NCI-H1930 (cell line): ENCODE measurements at regions not wholly inside any gene's neighbourhood (a gene's known extent, or its start where the extent isn't known, plus 50 kb on each side); places are given as distances from the start of the nearest gene placed in this dataset.

Source experiments
- DNase-seq, 2 experiments: peaks; one replicate each; lab custom pipeline; 2025; lab: John Stamatoyannopoulos, UW

- DNase-seq = no peak
Measured at GRCh38 chr1:13922466-13923110, 222.6 kb downstream of the PRDM2 start.

GRCh38 chr1:13926556-13926955 is 226.6 kb downstream of the PRDM2 start:
- DNase-seq = no peak

GRCh38 chr1:13927736-13928135 is 227.7 kb downstream of the PRDM2 start:
- no peak for DNase-seq

GRCh38 chr1:13929313-13929712 is 229.3 kb downstream of the PRDM2 start:
- no peak for DNase-seq

- no peak for DNase-seq
Measured at GRCh38 chr1:13930151-13930550, 230.2 kb downstream of the PRDM2 start.

- no peak for DNase-seq
Measured at GRCh38 chr1:13931226-13931625, 231.2 kb downstream of the PRDM2 start.

DNA sequence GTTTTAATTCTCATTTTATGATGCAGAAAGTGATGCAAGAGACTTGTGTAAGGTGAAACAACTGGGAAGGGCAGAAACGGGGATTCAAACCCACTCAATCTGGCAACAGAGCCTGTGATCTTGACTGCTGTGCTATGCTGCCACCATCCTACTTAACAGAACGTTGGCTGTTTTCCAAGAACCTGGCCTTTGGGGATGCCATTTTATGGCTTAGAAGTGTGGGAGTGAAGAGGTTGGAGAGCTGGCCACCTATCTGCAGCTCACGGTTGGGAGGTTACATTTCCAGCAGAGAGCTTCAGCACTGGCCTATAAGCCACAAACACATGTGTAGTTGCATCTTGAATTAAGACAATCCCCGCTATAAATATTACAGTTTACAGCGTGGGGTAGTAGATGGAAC is 235.3 kb downstream of the PRDM2 start:
- no peak for DNase-seq

GRCh38 chr1:13941315-13941714 is 241.3 kb downstream of the PRDM2 start:
- DNase-seq = no peak

GRCh38 chr1:13943055-13943454 is 243.1 kb downstream of the PRDM2 start:
- DNase-seq = no peak

DNA sequence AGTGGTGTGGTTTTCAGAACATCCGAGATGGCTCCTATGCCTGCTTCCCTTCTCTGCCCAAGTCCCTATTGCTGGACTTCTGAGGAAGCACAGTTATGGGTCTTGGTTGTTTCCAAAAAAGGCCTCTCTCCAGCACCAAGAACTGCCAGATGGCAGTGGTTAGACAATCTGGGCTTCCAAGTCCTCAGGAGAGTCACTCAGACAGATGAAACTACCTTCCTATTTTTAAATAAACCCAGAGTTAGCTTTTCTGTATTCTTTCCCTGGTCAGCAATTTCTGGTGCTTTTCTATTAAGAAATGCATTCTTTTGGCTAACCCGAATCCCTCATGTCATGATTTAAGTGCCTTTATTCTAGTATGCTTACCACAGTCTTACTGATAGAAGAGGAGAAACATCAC is 245.9 kb downstream of the PRDM2 start:
- DNase-seq = no peak

DNA sequence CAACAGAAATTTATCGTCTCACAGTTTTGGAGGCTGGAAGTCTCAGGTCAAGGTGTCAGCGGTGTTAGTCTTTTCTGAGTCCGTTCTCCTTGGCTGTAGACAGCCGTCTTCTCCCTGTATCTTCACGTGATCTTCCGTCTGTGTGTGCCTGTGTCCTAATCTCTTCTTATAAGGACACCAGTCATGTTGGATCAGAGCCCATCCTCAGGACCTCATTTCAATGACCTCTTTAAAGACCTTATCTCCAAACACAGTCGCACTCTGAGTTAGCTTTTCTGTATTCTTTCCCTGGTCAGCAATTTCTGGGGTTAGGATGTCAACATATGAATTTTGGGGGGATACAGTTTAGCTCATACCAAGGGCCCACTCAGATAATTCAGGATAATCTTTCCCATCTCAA is 247.7 kb downstream of the PRDM2 start:
- DNase-seq = no peak

- no peak for DNase-seq
Measured at GRCh38 chr1:13948396-13948795, 248.4 kb downstream of the PRDM2 start.

- DNase-seq = no peak
Measured at GRCh38 chr1:13948888-13949391, 249.0 kb downstream of the PRDM2 start.

- DNase-seq = no peak
Measured at GRCh38 chr1:13949546-13949945, 249.6 kb downstream of the PRDM2 start.

DNA sequence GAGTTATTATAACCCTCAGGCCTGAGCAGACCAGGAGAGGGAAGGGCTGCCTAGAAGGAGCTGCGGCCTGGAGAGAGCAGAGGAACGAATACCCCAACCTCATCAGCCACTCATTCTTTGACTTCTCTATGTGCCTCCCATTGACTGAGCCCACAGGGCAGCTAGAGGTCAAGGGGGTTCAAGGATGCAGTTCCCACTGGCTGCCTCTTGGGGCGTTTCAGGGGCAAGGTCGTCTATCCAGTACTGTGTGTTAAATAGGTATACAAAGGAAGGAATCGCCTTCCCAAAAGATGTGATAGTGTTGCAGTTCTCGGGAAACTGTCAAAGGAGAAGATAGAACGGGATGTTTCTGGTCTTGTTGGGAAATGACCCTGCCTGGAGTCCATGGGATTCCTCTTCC is 250.6 kb downstream of the PRDM2 start:
- DNase-seq = no peak

DNA sequence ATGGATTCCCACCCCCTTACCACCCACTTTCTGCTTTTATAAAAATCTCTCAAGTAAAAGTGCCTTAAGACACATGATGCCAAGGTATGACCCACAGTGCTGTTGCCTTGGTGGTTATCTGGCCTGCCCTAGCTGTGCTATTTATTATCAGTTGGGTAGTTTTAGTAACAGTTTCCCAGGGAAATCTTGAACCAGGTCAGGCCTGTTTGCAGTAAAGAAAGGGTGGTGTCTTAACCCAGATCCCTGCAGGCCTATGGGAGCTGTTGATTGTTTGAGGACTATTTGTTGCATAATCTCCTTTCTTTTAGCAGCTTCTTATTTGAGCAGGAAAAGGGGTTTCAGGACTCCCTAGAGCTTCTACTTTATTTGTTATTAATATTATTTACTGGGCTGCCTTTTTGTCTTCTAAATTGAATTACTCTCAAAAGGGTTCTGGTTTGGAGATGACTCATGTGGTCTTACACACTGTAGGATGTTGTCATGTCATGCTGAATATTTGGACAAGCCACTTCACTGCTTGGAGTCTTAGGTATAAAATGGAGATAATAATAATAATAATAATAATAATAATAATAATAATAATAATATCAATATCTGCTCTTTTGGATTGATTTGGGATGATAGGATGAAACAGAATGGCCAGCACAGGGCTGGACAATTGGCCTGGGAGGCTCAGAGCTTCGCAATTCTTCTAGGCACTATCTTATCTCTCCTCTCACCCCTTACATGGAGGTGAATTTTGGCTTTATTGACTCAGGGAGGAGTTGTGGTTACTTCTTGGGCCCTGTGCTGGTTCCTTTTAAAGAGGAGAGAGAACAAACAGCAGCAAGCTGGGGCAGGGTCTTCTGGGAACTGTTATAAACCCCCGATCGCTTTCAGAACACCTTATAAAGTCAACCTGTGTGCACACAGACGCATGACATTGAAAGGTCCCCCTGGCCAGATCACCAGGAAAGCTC is 252.1 kb downstream of the PRDM2 start:
- no peak for DNase-seq

- no peak for DNase-seq
Measured at GRCh38 chr1:13952985-13953384, 253.0 kb downstream of the PRDM2 start.

- no peak for DNase-seq
Measured at GRCh38 chr1:13956393-13956792, 256.4 kb downstream of the PRDM2 start.

DNA sequence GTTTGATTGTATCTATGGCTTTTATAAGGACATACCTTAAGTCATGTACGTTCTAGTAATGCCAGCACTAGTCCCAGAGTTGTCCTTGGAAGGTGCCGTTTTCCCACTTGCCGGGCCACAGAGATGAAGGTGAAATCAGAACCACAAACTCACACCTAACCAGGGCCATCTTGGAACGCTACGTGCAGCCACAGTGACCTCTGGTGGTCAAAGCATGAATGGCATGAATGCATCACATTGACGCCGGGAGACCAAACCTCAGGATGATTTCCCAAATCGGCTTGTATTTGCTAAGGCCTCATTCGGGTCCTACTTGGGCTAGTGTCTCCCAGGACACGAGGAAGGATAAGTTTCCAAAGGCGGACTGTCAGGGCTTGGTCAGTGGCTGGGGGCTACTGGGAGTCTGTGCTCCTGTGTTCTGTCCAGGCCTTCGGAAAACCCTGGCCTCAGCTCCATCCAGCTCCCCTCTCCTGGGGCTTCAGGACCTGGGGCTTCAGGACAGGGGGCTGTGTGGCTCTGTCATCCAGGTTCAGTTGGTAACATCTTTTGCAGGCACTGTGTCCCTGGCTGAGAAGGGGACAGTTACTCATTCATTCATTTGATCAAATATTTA is 260.5 kb downstream of the PRDM2 start:
- DNase-seq = peak; percentile 24 to 56

- DNase-seq = no peak
Measured at GRCh38 chr1:13964768-13965167, 264.8 kb downstream of the PRDM2 start.

DNA sequence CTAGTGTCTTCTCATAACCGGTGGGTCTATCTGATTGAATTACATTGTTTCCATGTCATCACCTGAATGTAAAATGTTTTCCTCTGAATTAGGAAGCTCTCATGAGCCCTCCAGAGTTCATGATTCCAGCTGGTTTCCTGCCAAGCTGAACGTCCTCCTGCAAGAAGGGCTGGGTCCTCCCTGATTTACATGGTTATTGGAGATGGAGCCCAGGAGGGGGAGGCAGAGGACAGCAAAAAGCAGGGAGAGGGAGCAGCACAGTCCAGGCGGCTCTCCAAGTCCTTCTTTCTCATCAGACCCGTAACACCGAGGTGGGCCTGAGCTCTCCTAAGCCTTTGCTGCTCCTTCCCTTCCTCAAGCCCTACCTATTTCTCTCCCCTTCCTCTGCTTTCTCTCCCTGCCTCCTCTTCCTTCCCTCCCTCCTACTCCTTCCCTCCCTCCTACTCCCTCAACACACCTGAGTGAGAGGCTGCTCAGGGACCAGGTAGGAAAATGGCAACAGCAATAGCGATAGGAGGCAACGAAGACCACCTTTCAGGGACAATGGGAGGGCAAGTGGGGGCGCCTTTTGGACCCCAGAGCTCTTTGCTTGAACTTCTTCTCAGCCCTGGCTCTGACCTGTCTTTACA is 265.9 kb downstream of the PRDM2 start:
- DNase-seq = peak; percentile 25 to 70

DNA sequence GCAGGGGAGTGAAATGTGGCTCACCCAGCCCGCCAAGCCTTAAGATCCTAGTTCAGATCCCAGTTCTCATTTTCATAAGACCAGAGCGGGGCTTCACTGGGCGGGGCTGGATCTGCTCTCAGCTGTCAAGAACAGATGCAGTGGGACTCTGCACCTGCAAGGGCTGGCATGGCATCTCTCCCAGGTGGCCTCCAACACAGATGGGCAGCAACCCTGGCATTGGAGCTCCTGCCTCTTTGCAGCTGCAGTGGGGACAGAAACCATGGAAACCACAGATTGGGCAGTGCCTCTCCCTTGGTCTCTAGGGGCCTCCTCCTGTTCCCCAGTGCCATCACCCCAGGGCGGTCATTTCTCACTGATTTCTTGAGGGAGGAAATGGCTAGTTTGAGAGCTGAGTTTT is 267.7 kb downstream of the PRDM2 start:
- no peak for DNase-seq
